HepG2 (cell line): ENCODE measurements at regions not wholly inside any gene's neighbourhood (a gene's known extent, or its start where the extent isn't known, plus 50 kb on each side); places are given as distances from the start of the nearest gene placed in this dataset.

Experiments
- ATAD3A ChIP-seq: sonication (generic); formaldehyde crosslinking; IDR thresholded peaks from 2 replicates; pipeline ENCODE4 v1.4.0; 2020; ENCODE audit warnings: missing genetic modification reagents
- CENPBD1 ChIP-seq: sonication (generic); formaldehyde crosslinking; IDR thresholded peaks from 2 replicates; pipeline ENCODE4 v1.8.0; 2022; ENCODE audit warnings: missing genetic modification reagents, low read depth, mild to moderate bottlenecking, borderline replicate concordance
- FOXK2 ChIP-seq: fragments of 450-650 bp; IDR thresholded peaks from 2 replicates; pipeline ENCODE4 v1.6.1; 2016
- GATAD2A ChIP-seq: IDR thresholded peaks from 2 replicates; pipeline ENCODE4 v1.6.1; 2016
- HOXA3 ChIP-seq: sonication (generic); formaldehyde crosslinking; IDR thresholded peaks from 2 replicates; pipeline ENCODE4 v1.5.0; 2020; ENCODE audit warnings: missing genetic modification reagents
- KLF12 ChIP-seq: sonication (generic); formaldehyde crosslinking; IDR thresholded peaks from 2 replicates; pipeline ENCODE4 v1.4.0; 2020; ENCODE audit warnings: missing genetic modification reagents, borderline replicate concordance
- KLF9 ChIP-seq: IDR thresholded peaks from 2 replicates; pipeline ENCODE4 v1.6.1; 2016; ENCODE audit warnings: low read depth
- MED1 ChIP-seq: sonication (generic); formaldehyde crosslinking; IDR thresholded peaks from 2 replicates; pipeline ENCODE4 v1.4.0; 2020; ENCODE audit warnings: missing genetic modification reagents
- PAF1 ChIP-seq: IDR thresholded peaks from 2 replicates; pipeline ENCODE4 v1.6.1; 2016; ENCODE audit warnings: missing genetic modification reagents, missing compliant biosample characterization
- PRDM15 ChIP-seq: sonication (generic); formaldehyde crosslinking; IDR thresholded peaks from 2 replicates; pipeline ENCODE4 v1.4.0; 2020; ENCODE audit warnings: missing genetic modification reagents
- SALL1 ChIP-seq: sonication (generic); formaldehyde crosslinking; IDR thresholded peaks from 2 replicates; pipeline ENCODE4 v1.8.0; 2022; ENCODE audit warnings: mild to moderate bottlenecking, missing genetic modification reagents
- SAP130 ChIP-seq: IDR thresholded peaks from 2 replicates; pipeline ENCODE4 v1.6.1; 2016; ENCODE audit warnings: low read depth
- SUZ12 ChIP-seq: fragments of 150-350 bp; IDR thresholded peaks from 2 replicates; pipeline ENCODE4 v1.6.1; 2014; ENCODE audit warnings: low read depth, low read length
- ZBTB10 ChIP-seq: sonication (generic); formaldehyde crosslinking; IDR thresholded peaks from 2 replicates; pipeline ENCODE4 v1.4.0; 2020; ENCODE audit warnings: missing genetic modification reagents, borderline replicate concordance
- ZBTB38 ChIP-seq: sonication (generic); formaldehyde crosslinking; IDR thresholded peaks from 2 replicates; pipeline ENCODE4 v1.5.1; 2020; ENCODE audit warnings: mild to moderate bottlenecking, missing genetic modification reagents
- ZBTB8A ChIP-seq: sonication (generic); formaldehyde crosslinking; IDR thresholded peaks from 2 replicates; pipeline ENCODE4 v1.4.0; 2020; ENCODE audit warnings: mild to moderate bottlenecking, low read depth, missing genetic modification reagents, borderline replicate concordance
- ZNF124 ChIP-seq: sonication (generic); formaldehyde crosslinking; IDR thresholded peaks from 2 replicates; pipeline ENCODE4 v1.4.0; 2020; ENCODE audit warnings: missing genetic modification reagents
- ZNF34 ChIP-seq: sonication (generic); formaldehyde crosslinking; IDR thresholded peaks from 2 replicates; pipeline ENCODE4 v1.4.0; 2020; ENCODE audit warnings: mild to moderate bottlenecking, missing genetic modification reagents, borderline replicate concordance
- ZNF543 ChIP-seq: sonication (generic); formaldehyde crosslinking; IDR thresholded peaks from 2 replicates; pipeline ENCODE4 v1.4.0; 2020; ENCODE audit warnings: mild to moderate bottlenecking, missing genetic modification reagents
- ZNF607 ChIP-seq: sonication (generic); formaldehyde crosslinking; IDR thresholded peaks from 2 replicates; pipeline ENCODE4 v1.5.1; 2020; ENCODE audit warnings: missing genetic modification reagents, mild to moderate bottlenecking, borderline replicate concordance
- ZNF629 ChIP-seq: sonication (generic); formaldehyde crosslinking; conservative IDR thresholded peaks from 2 replicates; pipeline ENCODE4 v1.5.0; 2020; ENCODE audit warnings: missing genetic modification reagents
- ZNF790 ChIP-seq: sonication (generic); formaldehyde crosslinking; IDR thresholded peaks from 2 replicates; pipeline ENCODE4 v1.8.0; 2022; ENCODE audit warnings: missing genetic modification reagents, mild to moderate bottlenecking, borderline replicate concordance
- TF ChIP-seq, protein P1 (sequence below): sonication (generic); formaldehyde crosslinking; IDR thresholded peaks from 2 replicates; pipeline ENCODE4 v1.4.0; 2020; ENCODE audit warnings: missing genetic modification reagents

GRCh38 chr10:59073456-59074053, 102.9 kb upstream of the PHYHIPL start (continued):
- TF ChIP-seq, protein P1, sequence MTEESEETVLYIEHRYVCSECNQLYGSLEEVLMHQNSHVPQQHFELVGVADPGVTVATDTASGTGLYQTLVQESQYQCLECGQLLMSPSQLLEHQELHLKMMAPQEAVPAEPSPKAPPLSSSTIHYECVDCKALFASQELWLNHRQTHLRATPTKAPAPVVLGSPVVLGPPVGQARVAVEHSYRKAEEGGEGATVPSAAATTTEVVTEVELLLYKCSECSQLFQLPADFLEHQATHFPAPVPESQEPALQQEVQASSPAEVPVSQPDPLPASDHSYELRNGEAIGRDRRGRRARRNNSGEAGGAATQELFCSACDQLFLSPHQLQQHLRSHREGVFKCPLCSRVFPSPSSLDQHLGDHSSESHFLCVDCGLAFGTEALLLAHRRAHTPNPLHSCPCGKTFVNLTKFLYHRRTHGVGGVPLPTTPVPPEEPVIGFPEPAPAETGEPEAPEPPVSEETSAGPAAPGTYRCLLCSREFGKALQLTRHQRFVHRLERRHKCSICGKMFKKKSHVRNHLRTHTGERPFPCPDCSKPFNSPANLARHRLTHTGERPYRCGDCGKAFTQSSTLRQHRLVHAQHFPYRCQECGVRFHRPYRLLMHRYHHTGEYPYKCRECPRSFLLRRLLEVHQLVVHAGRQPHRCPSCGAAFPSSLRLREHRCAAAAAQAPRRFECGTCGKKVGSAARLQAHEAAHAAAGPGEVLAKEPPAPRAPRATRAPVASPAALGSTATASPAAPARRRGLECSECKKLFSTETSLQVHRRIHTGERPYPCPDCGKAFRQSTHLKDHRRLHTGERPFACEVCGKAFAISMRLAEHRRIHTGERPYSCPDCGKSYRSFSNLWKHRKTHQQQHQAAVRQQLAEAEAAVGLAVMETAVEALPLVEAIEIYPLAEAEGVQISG, result peak; percentile 63; the same call in 1 of the 2 replicates
- TF ChIP-seq ZNF543 (CRISPR knock-in tag), result no peak
- TF ChIP-seq KLF9, result no peak
- no peak for TF ChIP-seq ZNF790 (CRISPR knock-in tag)
- peak; percentile 61; the same call in 1 of the 2 replicates for TF ChIP-seq ZNF124 (CRISPR knock-in tag)
- TF ChIP-seq SUZ12, result no peak
- no peak for TF ChIP-seq ATAD3A (CRISPR knock-in tag)
- peak; percentile 86 for TF ChIP-seq SAP130 (CRISPR knock-in tag)
- peak; percentile 96 for TF ChIP-seq ZBTB10
- TF ChIP-seq GATAD2A (CRISPR knock-in tag), result peak; percentile 98
- TF ChIP-seq ZNF34, result no peak
- no peak for TF ChIP-seq CENPBD1 (CRISPR knock-in tag)
- no peak for TF ChIP-seq PAF1
- TF ChIP-seq ZBTB38 (CRISPR knock-in tag), result 0 out of 2 replicates have a peak, but pooled peaks have one; percentile 36
- TF ChIP-seq PRDM15 (CRISPR knock-in tag), result peak; percentile 62; the same call in 1 of the 2 replicates
- TF ChIP-seq ZBTB8A (CRISPR knock-in tag), result no peak
- TF ChIP-seq SALL1 (CRISPR knock-in tag), result peak; percentile 96
- peak; percentile 100 for TF ChIP-seq MED1
- TF ChIP-seq ZNF629 (CRISPR knock-in tag), result peak; percentile 52; the same call in 1 of the 2 replicates
- no peak for TF ChIP-seq ZNF607
- peak; percentile 39; the same call in 1 of the 2 replicates for TF ChIP-seq FOXK2
- TF ChIP-seq HOXA3 (CRISPR knock-in tag), result peak; percentile 86
- TF ChIP-seq KLF12 (CRISPR knock-in tag), result peak; percentile 71; the same call in 1 of the 2 replicates
